Activated naive CD4-positive, alpha-beta T cell treated with anti-CD3 and anti-CD28 coated beads, Interleukin-2, amount 10 ng/mL, durations not matched to agents 7 days and 5 days (primary cell): ENCODE measurements at regions not wholly inside any gene's neighbourhood (a gene's known extent, or its start where the extent isn't known, plus 50 kb on each side); places are given as distances from the start of the nearest gene placed in this dataset.

Experiments used
- CTCF ChIA-PET: fragments of 350-600 bp; sonication (Branson Sonifier 250); formaldehyde crosslinking; loops from one replicate; lab custom pipeline; 2021; ENCODE audit warnings: antibody characterized with exemption; lab: Charles Lee
- DNase-seq: peaks from one replicate; pipeline ENCODE4 v3.0.0-alpha.2; 2020
- H3K27ac Mint-ChIP-seq: one replicate; pipeline ENCODE4 v1.8.0; 2021; ENCODE audit warnings: mild to moderate bottlenecking, moderate library complexity, mixed read lengths
- H3K27me3 Mint-ChIP-seq: one replicate; pipeline ENCODE4 v1.8.0; 2021; ENCODE audit warnings: mild to moderate bottlenecking, mixed read lengths
- H3K36me3 Mint-ChIP-seq: one replicate; pipeline ENCODE4 v1.8.0; 2021; ENCODE audit warnings: mixed read lengths
- H3K4me1 Mint-ChIP-seq: one replicate; pipeline ENCODE4 v1.8.0; 2021; ENCODE audit warnings: mixed read lengths
- H3K4me3 Mint-ChIP-seq: one replicate; pipeline ENCODE4 v1.8.0; 2021; ENCODE audit warnings: mild to moderate bottlenecking, moderate library complexity, mixed read lengths
- H3K9me3 Mint-ChIP-seq: one replicate; pipeline ENCODE4 v1.8.0; 2021; ENCODE audit warnings: mixed read lengths

- no peak for DNase-seq
- Mint-ChIP-seq H3K36me3 (peaks cover 3% of the 10 kb centered on the region), H3K27me3 (peaks cover 70% of the 10 kb centered on the region), H3K4me1 (no peaks in the 10 kb centered on the region), H3K27ac (no peak overlapping the region), H3K4me3 (no peak overlapping the region), H3K9me3 (peaks cover 14% of the 10 kb centered on the region)
- CTCF ChIA-PET: interaction anchor here (1.2 kb wide), 1 partner anchor 50 kb away, joined by 3 read pairs; no protein-coding TSS in a partner anchor
Measured at GRCh38 chr5:132130918-132131715, 57.5 kb downstream of the CSF2 start.

DNA sequence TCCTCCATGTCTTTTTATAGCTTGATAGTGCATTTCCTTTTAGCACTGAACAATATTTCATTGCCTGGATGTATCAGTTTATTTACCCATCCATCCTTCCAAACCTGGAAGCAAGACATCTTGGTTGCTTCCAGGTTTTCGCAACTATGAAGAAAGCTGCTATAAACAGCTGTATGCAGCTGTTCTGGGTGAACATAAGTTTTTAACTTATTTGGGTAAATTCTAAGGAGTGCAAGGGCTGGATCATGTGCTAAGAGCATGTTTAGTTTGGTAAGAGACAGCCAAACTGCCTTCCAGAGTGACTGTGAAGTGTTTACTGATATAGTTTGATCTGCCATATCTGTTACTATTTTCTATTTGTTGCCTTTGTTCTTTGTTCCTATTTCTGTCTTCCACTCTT, 58.5 kb downstream of the CSF2 start:
- peaks cover 71% of the 10 kb centered on the region for H3K27me3 Mint-ChIP-seq
- H3K4me1 Mint-ChIP-seq: no peaks in the 10 kb centered on the region
- peaks cover 3% of the 10 kb centered on the region for H3K36me3 Mint-ChIP-seq
- H3K4me3 Mint-ChIP-seq: no peak overlapping the region
- H3K27ac Mint-ChIP-seq: no peak overlapping the region
- CTCF ChIA-PET: interaction anchor here (1.2 kb wide), 1 partner anchor 49 kb away, joined by 3 read pairs; no protein-coding TSS in a partner anchor
- DNase-seq: no peak
- H3K9me3 Mint-ChIP-seq: peaks cover 14% of the 10 kb centered on the region

GRCh38 chr5:132134384-132134783, 60.8 kb downstream of the CSF2 start:
- no peak for DNase-seq
- peaks cover 7% of the 10 kb centered on the region for H3K9me3 Mint-ChIP-seq
- H3K27me3 Mint-ChIP-seq: peaks cover 57% of the 10 kb centered on the region
- no peaks in the 10 kb centered on the region for H3K4me1 Mint-ChIP-seq
- CTCF ChIA-PET: interaction anchor here (0.7 to 2.7 kb wide), 8 partner anchors 9 to 71 kb away, joined by 3 to 18 read pairs (median 4); partner anchors contain the start of gene CSF2
- no peak overlapping the region for H3K27ac Mint-ChIP-seq
- no peaks in the 10 kb centered on the region for H3K36me3 Mint-ChIP-seq
- H3K4me3 Mint-ChIP-seq: no peak overlapping the region

- no peaks in the 10 kb centered on the region for H3K4me1 Mint-ChIP-seq
- H3K27me3 Mint-ChIP-seq: peaks cover 53% of the 10 kb centered on the region
- no peak for DNase-seq
- no peak overlapping the region for H3K4me3 Mint-ChIP-seq
- no peak overlapping the region for H3K27ac Mint-ChIP-seq
- H3K9me3 Mint-ChIP-seq: peaks cover 4% of the 10 kb centered on the region
- H3K36me3 Mint-ChIP-seq: no peaks in the 10 kb centered on the region
- CTCF ChIA-PET: interaction anchor here (0.8 to 1.4 kb wide), 2 partner anchors 74 to 547 kb away, joined by 3 to 4 read pairs; no protein-coding TSS in a partner anchor
Measured at GRCh38 chr5:132136906-132137305, 63.3 kb downstream of the CSF2 start.

DNA sequence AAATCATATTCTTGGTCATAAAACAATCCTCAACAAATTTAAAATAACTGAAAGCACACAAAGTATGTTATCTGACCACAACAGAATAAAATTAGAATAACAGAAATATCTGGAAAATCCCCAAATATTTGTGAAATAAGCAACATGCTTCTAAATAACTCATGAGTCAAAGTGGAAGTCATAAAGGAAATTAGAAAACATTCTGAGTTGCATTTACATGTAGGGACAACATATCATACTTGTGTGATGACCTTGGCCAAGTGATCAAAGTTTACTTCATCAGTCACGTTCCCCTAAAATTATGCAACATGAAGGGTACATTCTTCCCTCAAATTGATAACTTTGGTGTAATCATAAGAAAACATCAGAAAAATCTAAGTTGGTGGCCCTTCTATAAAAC, 64.7 kb downstream of the CSF2 start:
- no peak for DNase-seq
- Mint-ChIP-seq H3K27ac (no peak overlapping the region), H3K9me3 (peaks cover 9% of the 10 kb centered on the region), H3K27me3 (peaks cover 44% of the 10 kb centered on the region), H3K4me1 (no peaks in the 10 kb centered on the region), H3K4me3 (no peak overlapping the region), H3K36me3 (no peaks in the 10 kb centered on the region)
- CTCF ChIA-PET: interaction anchor here (0.6 kb wide), 1 partner anchor 142 kb away, joined by 3 read pairs; no protein-coding TSS in a partner anchor
